ENCODE measurements at regions not wholly inside any gene's neighbourhood (a gene's known extent, or its start where the extent isn't known, plus 50 kb on each side); places are given as distances from the start of the nearest gene placed in this dataset.

DNA sequence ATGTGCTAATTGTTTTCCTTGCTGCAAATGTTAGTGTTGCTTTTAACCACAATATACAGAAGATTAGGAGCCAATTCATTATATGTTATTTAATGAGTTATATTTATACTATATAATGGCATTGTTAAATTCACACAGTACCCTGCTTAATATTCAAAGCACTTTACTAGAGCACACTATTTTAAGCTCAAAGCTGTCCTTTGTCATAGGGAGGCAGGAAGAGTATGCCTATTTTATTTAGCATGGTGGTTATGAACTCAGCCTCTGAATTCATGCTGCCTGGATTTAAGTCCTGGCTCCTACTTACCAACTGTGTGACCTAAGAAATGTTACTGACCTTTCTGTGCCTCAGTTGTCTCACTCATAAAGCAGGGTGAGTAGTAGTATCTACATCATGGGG is 80.5 kb downstream of the FASTKD2 start:
- H3K4me3 Mint-ChIP-seq = no peak overlapping the region
- H3K4me1 Mint-ChIP-seq = no peaks in the 10 kb centered on the region
- POLR2A ChIA-PET (ENCODE audit: partially characterized antibody) = no interaction called here

DNA sequence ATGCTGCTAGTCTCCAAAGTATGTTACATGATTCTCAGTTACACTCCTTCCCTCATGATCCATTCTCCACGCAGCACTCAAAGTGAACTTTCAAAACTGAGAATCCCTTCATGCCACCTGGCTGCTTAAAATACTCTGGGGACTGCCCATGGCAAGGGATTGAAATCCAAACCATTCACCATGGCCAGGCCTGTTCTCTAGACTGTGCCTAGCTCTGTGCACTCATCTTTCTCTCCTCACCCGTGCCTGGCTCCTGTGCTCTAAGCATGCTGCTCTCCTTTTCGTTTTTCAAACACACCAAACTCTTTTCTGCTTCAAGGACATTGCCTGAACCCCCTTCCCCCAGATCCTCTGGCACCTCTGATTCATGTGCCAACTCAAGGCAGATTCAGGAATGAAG is 80.9 kb downstream of the FASTKD2 start:
- H3K9me3 ChIP-seq (ENCODE audit: control insufficient read depth in 1 of 2, low read length in 2 of 2) = no peaks in the 10 kb centered on the region
- Mint-ChIP-seq H3K27ac (no peak overlapping the region), H3K9me3 (no peaks in the 10 kb centered on the region), H3K27me3 (no peaks in the 10 kb centered on the region), H3K36me3 (no peaks in the 10 kb centered on the region), H3K4me1 (no peaks in the 10 kb centered on the region), H3K4me3 (no peak overlapping the region)
- CTCF ChIA-PET (ENCODE audit: partially characterized antibody) = no interaction called here
- DNase-seq = no peak
- H3K27ac ChIP-seq (ENCODE audit: low read depth, low read length) = no peak overlapping the region
- H3K4me1 ChIP-seq (ENCODE audit: insufficient read depth, low read length) = no peaks in the 10 kb centered on the region
- H3K4me3 ChIP-seq (ENCODE audit: low read length in 2 of 2) = no peak overlapping the region
- POLR2A ChIA-PET (ENCODE audit: partially characterized antibody) = no interaction called here
- H3K27me3 ChIP-seq (ENCODE audit: insufficient read depth, low read length) = no peaks in the 10 kb centered on the region
- no peaks in the 10 kb centered on the region for H3K36me3 ChIP-seq (ENCODE audit: insufficient read depth, low read length)
- intact Hi-C loops (cut with micrococcal nuclease) = no loop called here

More for the DNA sequence above, 80.5 kb downstream of the FASTKD2 start:
- intact Hi-C loops (cut with micrococcal nuclease) = no loop called here
- no peak overlapping the region for H3K27ac Mint-ChIP-seq
- H3K27me3 Mint-ChIP-seq = no peaks in the 10 kb centered on the region
- H3K9me3 ChIP-seq (ENCODE audit: control insufficient read depth in 1 of 2, low read length in 2 of 2) = no peaks in the 10 kb centered on the region
- H3K27ac ChIP-seq (ENCODE audit: low read depth, low read length) = no peak overlapping the region
- no peaks in the 10 kb centered on the region for H3K9me3 Mint-ChIP-seq
- no peaks in the 10 kb centered on the region for H3K36me3 ChIP-seq (ENCODE audit: insufficient read depth, low read length)
- H3K4me3 ChIP-seq (ENCODE audit: low read length in 2 of 2) = no peak overlapping the region
- no peaks in the 10 kb centered on the region for H3K36me3 Mint-ChIP-seq
- DNase-seq = no peak
- no peaks in the 10 kb centered on the region for H3K27me3 ChIP-seq (ENCODE audit: insufficient read depth, low read length)
- CTCF ChIA-PET (ENCODE audit: partially characterized antibody) = no interaction called here
- H3K4me1 ChIP-seq (ENCODE audit: insufficient read depth, low read length) = no peaks in the 10 kb centered on the region

DNA sequence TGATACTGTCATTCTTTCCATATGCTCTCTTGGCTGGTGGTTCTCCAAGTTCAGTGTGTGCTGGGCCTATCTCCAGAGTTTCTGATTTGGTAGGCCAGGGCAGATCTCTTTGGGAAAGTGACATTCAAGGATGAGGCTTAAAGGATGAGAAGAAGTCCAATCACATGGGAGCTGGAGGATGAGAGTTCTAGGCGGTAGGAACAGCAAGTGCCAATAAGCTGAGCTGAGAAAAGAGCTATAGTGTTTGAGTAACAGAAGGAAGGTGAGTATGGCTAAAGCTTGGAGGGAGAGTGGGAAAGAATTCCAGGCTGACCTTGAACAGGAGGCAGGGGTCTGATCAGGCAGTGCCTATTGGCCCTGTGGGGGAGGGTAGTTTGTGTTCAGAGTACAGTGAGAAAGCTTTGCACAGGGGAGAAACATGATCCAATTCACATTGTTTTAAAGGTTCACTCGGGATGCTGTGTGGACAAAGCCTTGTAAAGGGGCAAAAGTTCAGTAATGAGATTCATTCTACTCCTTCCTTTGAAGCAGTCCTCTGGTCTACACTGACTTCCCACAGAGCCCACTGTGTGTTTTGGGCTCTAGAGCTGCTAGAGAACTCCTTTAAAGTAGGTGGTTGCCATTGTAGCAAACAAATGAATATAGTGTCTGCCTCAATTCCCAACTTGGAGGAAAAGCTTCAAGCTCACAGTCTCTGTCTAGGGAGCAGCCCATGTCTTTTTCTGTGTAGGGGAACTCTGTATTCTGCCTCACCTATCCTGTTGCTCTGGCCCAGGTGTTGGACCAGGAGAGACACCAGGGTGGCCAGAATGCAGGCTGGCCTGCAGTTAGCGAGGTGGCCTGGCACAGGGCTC is 81.8 kb downstream of the FASTKD2 start:
- DNase-seq = no peak
- no peaks in the 10 kb centered on the region for H3K4me1 ChIP-seq (ENCODE audit: insufficient read depth, low read length)
- H3K36me3 Mint-ChIP-seq = no peaks in the 10 kb centered on the region
- no peak overlapping the region for H3K4me3 ChIP-seq (ENCODE audit: low read length in 2 of 2)
- CTCF ChIA-PET (ENCODE audit: partially characterized antibody) = no interaction called here
- POLR2A ChIA-PET (ENCODE audit: partially characterized antibody) = no interaction called here
- no peaks in the 10 kb centered on the region for H3K9me3 ChIP-seq (ENCODE audit: control insufficient read depth in 1 of 2, low read length in 2 of 2)
- H3K9me3 Mint-ChIP-seq = no peaks in the 10 kb centered on the region
- H3K36me3 ChIP-seq (ENCODE audit: insufficient read depth, low read length) = no peaks in the 10 kb centered on the region
- H3K27ac Mint-ChIP-seq = no peak overlapping the region
- no peaks in the 10 kb centered on the region for H3K27me3 Mint-ChIP-seq
- no peak overlapping the region for H3K4me3 Mint-ChIP-seq
- no peaks in the 10 kb centered on the region for H3K4me1 Mint-ChIP-seq
- intact Hi-C loops (cut with micrococcal nuclease) = no loop called here
- no peak overlapping the region for H3K27ac ChIP-seq (ENCODE audit: low read depth, low read length)
- H3K27me3 ChIP-seq (ENCODE audit: insufficient read depth, low read length) = no peaks in the 10 kb centered on the region

DNA sequence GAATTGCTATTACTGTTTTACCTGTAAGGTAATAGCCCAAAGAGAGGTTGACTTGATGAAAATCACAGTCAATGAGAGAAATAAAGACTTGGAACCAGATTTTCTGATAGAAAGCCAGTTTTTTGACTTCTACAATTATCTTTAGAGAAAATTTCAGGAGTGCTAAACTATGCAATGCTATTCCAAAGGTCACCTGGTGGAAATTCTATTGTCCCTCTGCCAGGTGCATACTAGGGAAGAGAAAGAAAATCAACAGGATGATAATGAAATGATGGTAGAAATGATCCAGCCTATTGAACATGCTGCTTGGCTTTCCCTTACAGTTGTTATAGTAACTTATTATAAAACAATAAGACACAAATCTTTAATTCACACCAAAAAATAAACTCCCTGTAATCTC is 85.0 kb downstream of the FASTKD2 start:
- no peak for DNase-seq
- Mint-ChIP-seq H3K4me3 (no peak overlapping the region), H3K27me3 (no peaks in the 10 kb centered on the region), H3K9me3 (no peaks in the 10 kb centered on the region), H3K4me1 (no peaks in the 10 kb centered on the region), H3K36me3 (no peaks in the 10 kb centered on the region), H3K27ac (no peak overlapping the region)
- Histone ChIP-seq H3K4me1 (ENCODE audit: insufficient read depth, low read length) (no peaks in the 10 kb centered on the region), H3K9me3 (ENCODE audit: control insufficient read depth in 1 of 2, low read length in 2 of 2) (no peaks in the 10 kb centered on the region), H3K36me3 (ENCODE audit: insufficient read depth, low read length) (no peaks in the 10 kb centered on the region), H3K27ac (ENCODE audit: low read depth, low read length) (no peak overlapping the region), H3K4me3 (ENCODE audit: low read length in 2 of 2) (no peak overlapping the region), H3K27me3 (ENCODE audit: insufficient read depth, low read length) (no peaks in the 10 kb centered on the region)
- ChIA-PET POLR2A (ENCODE audit: partially characterized antibody) (no interaction called here), CTCF (ENCODE audit: partially characterized antibody) (no interaction called here)
- intact Hi-C loops (cut with micrococcal nuclease) = no loop called here

DNA sequence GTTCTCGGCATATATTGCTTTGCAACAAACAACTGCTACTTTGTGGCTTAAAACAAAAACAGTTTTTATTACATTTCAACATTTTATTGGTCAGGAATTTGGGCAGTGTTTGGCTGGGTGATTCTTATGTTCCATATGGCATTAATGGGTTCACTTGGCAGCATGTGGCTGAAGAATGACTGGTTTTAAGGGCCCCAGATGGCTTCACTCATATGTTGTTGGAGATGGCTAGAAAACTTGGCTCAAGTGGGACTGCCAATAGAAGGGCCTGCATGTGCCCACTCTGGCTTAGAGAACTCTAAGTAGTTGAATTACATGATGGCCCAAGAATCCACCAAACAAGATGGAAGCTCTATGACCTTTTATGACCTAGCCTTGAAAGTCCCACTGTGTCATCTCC is 86.1 kb downstream of the FASTKD2 start:
- Histone ChIP-seq H3K27ac (ENCODE audit: low read depth, low read length) (no peak overlapping the region), H3K4me1 (ENCODE audit: insufficient read depth, low read length) (no peaks in the 10 kb centered on the region), H3K27me3 (ENCODE audit: insufficient read depth, low read length) (no peaks in the 10 kb centered on the region), H3K9me3 (ENCODE audit: control insufficient read depth in 1 of 2, low read length in 2 of 2) (no peaks in the 10 kb centered on the region), H3K4me3 (ENCODE audit: low read length in 2 of 2) (no peak overlapping the region), H3K36me3 (ENCODE audit: insufficient read depth, low read length) (no peaks in the 10 kb centered on the region)
- Mint-ChIP-seq H3K36me3 (no peaks in the 10 kb centered on the region), H3K4me1 (no peaks in the 10 kb centered on the region), H3K9me3 (no peaks in the 10 kb centered on the region), H3K27me3 (no peaks in the 10 kb centered on the region), H3K4me3 (no peak overlapping the region), H3K27ac (no peak overlapping the region)
- CTCF ChIA-PET (ENCODE audit: partially characterized antibody) = interaction anchor here (1.8 kb wide), 1 partner anchor 51 kb away, joined by 4 read pairs; no protein-coding TSS in a partner anchor
- POLR2A ChIA-PET (ENCODE audit: partially characterized antibody) = no interaction called here
- intact Hi-C loops (cut with micrococcal nuclease) = no loop called here
- no peak for DNase-seq

DNA sequence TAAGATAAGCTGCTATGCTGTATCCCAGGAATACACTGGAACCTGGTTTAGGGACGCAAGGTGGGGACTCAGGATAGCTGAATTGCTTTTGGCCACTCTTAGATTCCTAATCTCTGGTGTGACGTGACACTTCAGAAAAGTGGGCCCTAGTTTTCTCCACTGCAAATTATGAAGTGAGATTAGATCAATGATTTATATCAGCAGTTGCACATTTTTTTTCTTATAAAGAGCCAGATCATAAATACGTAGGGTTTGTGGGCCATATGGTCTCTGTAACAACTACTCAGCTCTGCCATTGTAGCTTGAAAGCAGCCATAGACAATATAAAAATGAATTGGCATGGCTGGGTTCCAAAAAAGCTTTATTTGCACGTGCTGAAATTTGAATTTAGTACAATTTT is 85.4 kb upstream of the CPO start:
- H3K36me3 ChIP-seq (ENCODE audit: insufficient read depth, low read length) = no peaks in the 10 kb centered on the region
- POLR2A ChIA-PET (ENCODE audit: partially characterized antibody) = no interaction called here
- no peaks in the 10 kb centered on the region for H3K36me3 Mint-ChIP-seq

DNA sequence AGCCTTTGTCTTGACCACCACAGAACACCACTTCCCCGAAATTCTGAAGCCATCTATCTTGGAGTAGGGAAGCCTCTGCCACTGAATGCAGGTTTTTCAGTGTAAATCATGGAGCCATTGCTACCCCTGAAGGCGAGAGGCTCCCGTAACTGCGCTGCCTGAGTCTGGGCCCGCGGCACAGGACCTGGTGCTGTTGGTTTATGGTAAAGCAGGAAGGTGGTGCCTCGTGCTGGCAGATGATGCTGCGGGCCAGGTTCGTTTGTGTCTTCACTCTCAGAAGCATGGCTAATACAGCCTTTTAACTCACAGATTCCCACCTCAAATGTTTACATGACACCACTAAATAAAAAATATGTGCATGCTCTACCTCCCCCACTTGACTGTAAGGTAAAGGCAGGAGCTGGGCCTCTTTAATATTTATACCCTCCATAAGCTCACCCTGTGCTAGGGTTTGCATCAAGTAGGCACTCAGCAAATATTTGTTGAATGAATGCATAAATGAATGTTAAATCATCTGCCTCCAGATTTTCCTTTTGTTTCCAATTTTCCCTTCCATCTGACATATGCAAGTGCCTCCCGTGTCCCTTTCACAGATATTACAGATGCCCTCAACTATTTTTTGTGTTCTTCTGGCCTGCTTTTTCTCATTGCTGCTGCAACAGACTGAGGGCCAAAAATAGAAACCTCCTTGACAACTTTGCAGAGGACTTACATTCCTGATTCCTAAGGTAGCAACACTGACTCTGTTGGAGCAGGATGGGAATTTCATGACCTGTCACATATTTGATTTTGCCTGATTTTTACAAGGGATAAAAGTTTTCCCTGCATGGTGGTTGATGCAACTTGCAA is 83.5 kb upstream of the CPO start:
- Mint-ChIP-seq H3K27me3 (no peaks in the 10 kb centered on the region), H3K36me3 (no peaks in the 10 kb centered on the region), H3K4me1 (peaks cover 16 to 20% (median 17%) of the 10 kb centered on the region in 4 donors), H3K9me3 (peaks cover 0 to 2% (median 0%) of the 10 kb centered on the region in 8 donors), H3K4me3 (no peak overlapping the region), H3K27ac (no peak overlapping the region)
- Histone ChIP-seq H3K4me3 (ENCODE audit: low read length in 2 of 2) (no peak overlapping the region), H3K4me1 (ENCODE audit: insufficient read depth, low read length) (peaks cover 15% of the 10 kb centered on the region), H3K27ac (ENCODE audit: low read depth, low read length) (no peak overlapping the region), H3K36me3 (ENCODE audit: insufficient read depth, low read length) (no peaks in the 10 kb centered on the region), H3K9me3 (ENCODE audit: control insufficient read depth in 1 of 2, low read length in 2 of 2) (no peaks in the 10 kb centered on the region), H3K27me3 (ENCODE audit: insufficient read depth, low read length) (no peaks in the 10 kb centered on the region)
- POLR2A ChIA-PET (ENCODE audit: partially characterized antibody) = no interaction called here
- CTCF ChIA-PET (ENCODE audit: partially characterized antibody) = no interaction called here
- intact Hi-C loops (cut with micrococcal nuclease) = no loop called here
- DNase-seq = no peak

More for the DNA sequence above, 85.4 kb upstream of the CPO start:
- intact Hi-C loops (cut with micrococcal nuclease) = no loop called here
- CTCF ChIA-PET (ENCODE audit: partially characterized antibody) = interaction anchor here (1.0 kb wide), 1 partner anchor 53 kb away, joined by 3 read pairs; no protein-coding TSS in a partner anchor
- no peak for DNase-seq
- no peaks in the 10 kb centered on the region for H3K9me3 Mint-ChIP-seq
- H3K9me3 ChIP-seq (ENCODE audit: control insufficient read depth in 1 of 2, low read length in 2 of 2) = no peaks in the 10 kb centered on the region
- no peaks in the 10 kb centered on the region for H3K27me3 ChIP-seq (ENCODE audit: insufficient read depth, low read length)
- H3K4me1 Mint-ChIP-seq = peaks cover 5 to 9% (median 6%) of the 10 kb centered on the region in 4 donors
- H3K27ac Mint-ChIP-seq = no peak overlapping the region
- H3K27me3 Mint-ChIP-seq = no peaks in the 10 kb centered on the region
- H3K4me3 ChIP-seq (ENCODE audit: low read length in 2 of 2) = no peak overlapping the region
- no peak overlapping the region for H3K27ac ChIP-seq (ENCODE audit: low read depth, low read length)
- H3K4me1 ChIP-seq (ENCODE audit: insufficient read depth, low read length) = peaks cover 6% of the 10 kb centered on the region
- H3K4me3 Mint-ChIP-seq = no peak overlapping the region
